HepG2 (cell line): ENCODE measurements at regions not wholly inside any gene's neighbourhood (a gene's known extent, or its start where the extent isn't known, plus 50 kb on each side); places are given as distances from the start of the nearest gene placed in this dataset.

Experiments
- ATAC-seq: fragments of 200-7000 bp; cut with Tn5 transposase; 3 replicates; pipeline ENCODE4 v1.9.1; 2020; ENCODE audit warnings: mild to moderate bottlenecking, moderate library complexity
- BruUV-seq: library from RNA; stranded (reverse); fragments of 400-500 nt; replicated peaks from 2 replicates; lab custom pipeline; 2021; lab: Mats Ljungman, UMichigan
- CTCF ChIA-PET: fragments of 300-600 bp; formaldehyde crosslinking; extraction: SDS; loops from one replicate; lab custom pipeline; 2021; ENCODE audit warnings: low total read pairs, inconsistent platforms, low intra/inter-chr PET ratio; lab: Yijun Ruan, JAX
- POLR2A ChIA-PET: fragments of 350-600 bp; sonication (Branson Sonifier 250); formaldehyde crosslinking; loops from one replicate; lab custom pipeline; 2020; ENCODE audit warnings: antibody characterized with exemption, inconsistent platforms; lab: Yijun Ruan, JAX
- DNase-seq: peaks from one replicate; pipeline ENCODE4 v3.0.0-alpha.2; 2015; ENCODE audit warnings: low spot score
- FAIRE-seq: peaks from 3 replicates; lab custom pipeline; 2011; peaks lifted over from hg19 to GRCh38; lab: Jason Lieb, UNC
- H2AFZ ChIP-seq: one replicate; pipeline ENCODE4 v1.6.1; 2011; ENCODE audit warnings: low read length, inconsistent platforms
- H3K27ac ChIP-seq: fragments of 300-600 bp; 3 replicates; pipeline ENCODE4 v1.8.0; 2011; ENCODE audit warnings: mixed run types, mild to moderate bottlenecking, mixed read lengths, low read length, inconsistent platforms; ENCODE audit not compliant: insufficient read depth; ENCODE audit errors: extremely low read length
- H3K27me3 ChIP-seq, 2 experiments: fragments of 200-600 bp in 1 of 2; 2 replicates in 1 of 2; 3 replicates in 1 of 2; pipeline versions ENCODE4 v1.6.0 to v1.8.0; 2011; ENCODE audit warnings: low read length in 2 of 2, mild to moderate bottlenecking in 2 of 2, moderate library complexity in 2 of 2, inconsistent platforms in 1 of 2; ENCODE audit not compliant: insufficient read depth in 2 of 2, control insufficient read depth in 1 of 2
- H3K36me3 ChIP-seq, 2 experiments: fragments of 200-600 bp in 1 of 2; replicated peaks in 1 of 2; 2 replicates in 1 of 2; 3 replicates in 1 of 2; pipeline versions ENCODE4 v1.5.1 to v1.8.0; 2011; ENCODE audit warnings: low read length in 2 of 2, inconsistent platforms in 1 of 2; ENCODE audit not compliant: insufficient read depth in 2 of 2, control insufficient read depth in 1 of 2
- H3K4me1 ChIP-seq: 2 replicates; pipeline ENCODE4 v1.5.1; 2012; ENCODE audit warnings: low read length, inconsistent platforms; ENCODE audit not compliant: insufficient read depth
- H3K4me2 ChIP-seq: 2 replicates; pipeline ENCODE4 v1.6.0; 2011; ENCODE audit warnings: low read depth, low read length, inconsistent platforms
- H3K4me3 ChIP-seq, 3 experiments: fragments of 200-600 bp in 1 of 3; sonication (generic), shearing (Covaris generic) in 1 of 3; replicated peaks in 1 of 3; 2 replicates each; pipeline ENCODE4 v1.5.1; 2011 to 2016; ENCODE audit warnings: low read length in 3 of 3, inconsistent platforms in 2 of 3, low read depth in 2 of 3, mild to moderate bottlenecking in 2 of 3, control low read depth in 1 of 3, mixed read lengths in 1 of 3; ENCODE audit not compliant: insufficient read depth in 1 of 3
- H3K79me2 ChIP-seq: one replicate; pipeline ENCODE4 v1.6.1; 2011; ENCODE audit warnings: low read length, inconsistent platforms; ENCODE audit not compliant: insufficient read depth
- H3K9ac ChIP-seq: 2 replicates; pipeline ENCODE4 v1.6.0; 2011; ENCODE audit warnings: mild to moderate bottlenecking, low read depth, low read length, inconsistent platforms; ENCODE audit not compliant: insufficient read depth
- H3K9me3 ChIP-seq: 2 replicates; pipeline ENCODE4 v1.5.1; 2012; ENCODE audit warnings: mild to moderate bottlenecking, low read length
- H4K20me1 ChIP-seq: 2 replicates; pipeline ENCODE4 v1.6.0; 2011; ENCODE audit warnings: inconsistent platforms, mild to moderate bottlenecking, low read length, moderate library complexity; ENCODE audit not compliant: insufficient read depth
- BRCA1 ChIP-seq: sonication (generic); formaldehyde crosslinking; IDR thresholded peaks from 2 replicates; pipeline ENCODE4 v1.4.0; 2020; ENCODE audit warnings: missing genetic modification reagents
- DZIP1 ChIP-seq: sonication (generic); formaldehyde crosslinking; IDR thresholded peaks from 2 replicates; pipeline ENCODE4 v1.5.0; 2020; ENCODE audit warnings: mild to moderate bottlenecking, missing genetic modification reagents
- FOXP1 ChIP-seq, 2 experiments: fragments of 450-650 bp in 1 of 2; IDR thresholded peaks; 2 replicates each; pipeline ENCODE4 v1.6.1; 2017 to 2018; ENCODE audit warnings: antibody characterized with exemption in 1 of 2
- ZBTB44 ChIP-seq: sonication (generic); formaldehyde crosslinking; IDR thresholded peaks from 2 replicates; pipeline ENCODE4 v1.4.0; 2020; ENCODE audit warnings: missing genetic modification reagents
- ZFY ChIP-seq: sonication (generic); formaldehyde crosslinking; IDR thresholded peaks from 2 replicates; pipeline ENCODE4 v1.4.0; 2020; ENCODE audit warnings: missing genetic modification reagents
- ZMYM2 ChIP-seq: sonication (generic); formaldehyde crosslinking; IDR thresholded peaks from 2 replicates; pipeline ENCODE4 v1.8.0; 2022; ENCODE audit warnings: mild to moderate bottlenecking, missing genetic modification reagents
- ZNF224 ChIP-seq: sonication (generic); formaldehyde crosslinking; IDR thresholded peaks from 2 replicates; pipeline ENCODE4 v1.5.0; 2020; ENCODE audit warnings: mild to moderate bottlenecking, missing genetic modification reagents
- ZNF318 ChIP-seq: sonication (generic); formaldehyde crosslinking; IDR thresholded peaks from 2 replicates; pipeline ENCODE4 v1.4.0; 2020; ENCODE audit warnings: mild to moderate bottlenecking, missing genetic modification reagents
- ZNF414 ChIP-seq: sonication (generic); formaldehyde crosslinking; IDR thresholded peaks from 2 replicates; pipeline ENCODE4 v1.5.0; 2020; ENCODE audit warnings: missing genetic modification reagents
- ZNF576 ChIP-seq: sonication (generic); formaldehyde crosslinking; IDR thresholded peaks from 2 replicates; pipeline ENCODE4 v1.4.0; 2020; ENCODE audit warnings: mild to moderate bottlenecking, missing genetic modification reagents
- WGBS: methylation state at CpG from one replicate; pipeline ENCODE4 v1.1.6; 2017; ENCODE audit warnings: low lambda C conversion rate; 5-methylcytosine and 5-hydroxymethylcytosine counted together
- in situ Hi-C: cut with HindIII; loops from 2 replicates; pipeline ENCODE4 v1.10.0; 2017; ENCODE audit warnings: low pct_unique_long_range_greater_than_20kb; ENCODE audit not compliant: extremely low pct_ligation_motif_present
- intact Hi-C: fragments of 100-400 bp; cut with micrococcal nuclease; formaldehyde crosslinking; loops from one replicate; pipeline ENCODE4 v1.10.0; 2022; ENCODE audit not compliant: unreplicated experiment

GRCh38 chr10:8768341-8768740, 713.9 kb downstream of the GATA3 start (continued):
- TF ChIP-seq ZNF318 (CRISPR knock-in tag) = no peak
- no peak for TF ChIP-seq BRCA1

- H3K27me3 ChIP-seq = no peaks in the 10 kb centered on the region; a peak in 1 of 5 replicates
- no peaks in the 10 kb centered on the region for H3K36me3 ChIP-seq
- 11% methylated on average over 3 of the region's 3 CpGs for WGBS
- ATAC-seq (no peak), DNase-seq (no peak), FAIRE-seq (no peak)
- H4K20me1 ChIP-seq = no peaks in the 10 kb centered on the region
- H3K27ac ChIP-seq = no peak overlapping the region
- CTCF ChIA-PET = no interaction called here
- H3K9me3 ChIP-seq = peaks cover 5% of the 10 kb centered on the region
- no peak overlapping the region for H3K4me3 ChIP-seq
- POLR2A ChIA-PET = no interaction called here
- H3K9ac ChIP-seq = no peak overlapping the region
- H3K79me2 ChIP-seq = no peaks in the 10 kb centered on the region
- H3K4me1 ChIP-seq = no peaks in the 10 kb centered on the region
- BruUV-seq = no TSS peak
- no peak overlapping the region for H3K4me2 ChIP-seq
- H2AFZ ChIP-seq = no peak overlapping the region
- intact Hi-C loops (no loop called here), in situ Hi-C loops (no loop called here)
- TF ChIP-seq ZFY (CRISPR knock-in tag) (no peak), DZIP1 (CRISPR knock-in tag) (no peak), ZNF576 (CRISPR knock-in tag) (no peak), ZNF414 (no peak), ZMYM2 (no peak), FOXP1 (IDR thresholded peaks at IDR 0.05) (no peak), FOXP1 (CRISPR knock-in tag; IDR thresholded peaks at IDR 0.05) (no peak), ZNF224 (CRISPR knock-in tag) (no peak), ZBTB44 (CRISPR knock-in tag) (no peak)
These were observed 714.4 kb downstream of the GATA3 start for GRCh38 chr10:8768852-8769251.
